OCI-M2 (cell line): ENCODE measurements at regions not wholly inside any gene's neighbourhood (a gene's known extent, or its start where the extent isn't known, plus 50 kb on each side); places are given as distances from the start of the nearest gene placed in this dataset.

Experiments
- DNase-seq: peaks from one replicate; lab custom pipeline; 2025; ENCODE audit not compliant: unreplicated experiment; lab: John Stamatoyannopoulos, UW

DNA sequence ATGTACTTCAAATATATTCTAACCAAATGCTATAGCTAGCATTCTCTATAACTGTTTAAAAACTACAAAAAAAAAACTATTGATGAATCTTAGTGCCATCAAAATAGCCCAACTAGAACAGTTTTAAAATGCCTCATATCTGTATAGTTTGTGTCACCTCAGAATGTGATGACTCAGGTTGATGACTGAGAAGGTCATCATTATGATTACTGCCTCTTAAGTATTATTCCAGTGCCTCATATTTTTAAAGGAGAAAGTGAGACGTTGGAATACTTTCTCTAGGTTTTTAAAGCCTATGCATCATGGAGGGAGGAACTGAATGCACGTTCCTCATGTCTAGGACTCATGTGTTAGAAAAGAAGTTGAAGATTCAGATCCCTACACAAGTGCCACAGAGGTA lies 88.2 kb downstream of the TMA16 start:
- DNase-seq: no peak

DNA sequence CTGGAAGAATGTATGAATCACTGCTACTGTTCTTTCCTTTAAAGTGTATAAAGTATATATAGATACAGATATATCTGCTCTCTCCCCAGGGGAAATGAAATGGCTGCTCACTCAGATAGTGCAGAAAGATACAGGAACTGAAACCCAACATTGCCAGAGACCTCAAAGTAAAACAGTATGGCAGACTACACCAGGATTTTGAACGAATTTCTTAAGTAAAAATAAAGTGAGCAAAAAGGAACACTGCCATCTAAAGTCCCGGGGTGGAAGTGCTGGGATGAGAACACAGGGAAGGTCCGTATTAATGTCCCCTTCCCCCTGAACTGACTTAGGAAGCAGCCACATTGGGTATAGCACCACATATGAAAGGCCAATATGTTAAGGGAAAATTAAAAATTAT lies 93.4 kb downstream of the TMA16 start:
- no peak for DNase-seq

GRCh38 chr4:163588532-163588931 lies 94.0 kb downstream of the TMA16 start:
- DNase-seq: no peak

- no peak for DNase-seq
Measured at GRCh38 chr4:163590103-163590502, 95.6 kb downstream of the TMA16 start.

- DNase-seq: no peak
Measured at GRCh38 chr4:163590619-163591264, 96.3 kb downstream of the TMA16 start.

DNA sequence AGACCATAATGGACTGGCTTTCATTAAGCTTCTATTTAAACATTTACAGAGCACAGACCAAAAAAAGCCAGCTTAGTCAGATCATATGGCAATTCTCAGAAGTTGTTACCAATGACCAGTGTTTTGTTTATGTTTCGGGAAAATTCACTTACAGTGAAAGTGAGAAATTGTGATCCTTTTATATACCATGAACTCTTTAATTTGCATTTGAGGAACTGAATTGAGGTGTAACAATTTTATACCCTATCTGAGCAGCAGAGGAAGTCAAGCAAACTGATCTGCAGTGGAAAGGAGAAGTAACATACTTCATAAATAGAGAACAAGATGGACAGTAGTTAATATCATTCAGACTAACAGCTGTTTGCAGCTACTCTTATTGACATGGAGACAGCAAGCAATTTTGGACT lies 97.1 kb downstream of the TMA16 start:
- no peak for DNase-seq

DNA sequence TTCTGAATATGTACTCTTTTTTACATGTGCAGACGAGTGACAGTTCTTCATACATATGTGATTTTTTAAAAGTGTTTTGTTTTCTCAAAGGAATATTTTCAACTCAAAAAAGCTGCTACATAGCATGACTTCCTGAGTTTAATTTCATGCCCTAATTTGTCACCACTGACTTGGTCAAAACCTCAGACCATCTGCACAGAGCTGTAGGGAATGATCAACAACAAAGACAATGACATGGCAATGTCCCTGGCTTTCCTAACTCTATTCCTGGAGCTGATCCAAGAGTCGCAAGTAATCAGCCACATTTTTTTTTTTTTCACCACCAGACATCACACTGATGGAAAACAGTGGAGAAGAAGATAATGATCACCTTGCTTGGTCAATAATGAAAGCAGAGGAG lies 97.7 kb downstream of the TMA16 start:
- DNase-seq: no peak

DNA sequence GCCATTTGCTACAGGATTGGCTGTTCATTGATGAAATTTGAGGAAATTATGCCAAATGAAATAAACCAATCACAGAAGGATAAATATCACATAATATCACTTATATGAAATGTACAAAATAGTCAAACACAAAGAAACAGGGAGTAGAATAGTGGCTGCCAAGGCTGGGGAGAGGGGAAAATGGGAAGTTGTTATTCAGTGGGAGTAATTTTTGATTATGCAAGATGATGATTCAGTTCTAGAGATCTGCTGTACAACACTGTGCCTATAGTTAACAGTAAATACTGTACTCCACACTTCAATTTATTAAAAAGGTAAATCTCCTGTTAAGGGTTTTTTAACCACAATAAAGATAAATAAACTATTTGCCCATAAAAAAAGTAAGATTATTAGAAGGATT lies 101.1 kb downstream of the TMA16 start:
- no peak for DNase-seq

GRCh38 chr4:163598028-163598427 lies 103.5 kb downstream of the TMA16 start:
- no peak for DNase-seq

- DNase-seq: no peak
Measured at GRCh38 chr4:163598489-163598888, 104.0 kb downstream of the TMA16 start.

DNA sequence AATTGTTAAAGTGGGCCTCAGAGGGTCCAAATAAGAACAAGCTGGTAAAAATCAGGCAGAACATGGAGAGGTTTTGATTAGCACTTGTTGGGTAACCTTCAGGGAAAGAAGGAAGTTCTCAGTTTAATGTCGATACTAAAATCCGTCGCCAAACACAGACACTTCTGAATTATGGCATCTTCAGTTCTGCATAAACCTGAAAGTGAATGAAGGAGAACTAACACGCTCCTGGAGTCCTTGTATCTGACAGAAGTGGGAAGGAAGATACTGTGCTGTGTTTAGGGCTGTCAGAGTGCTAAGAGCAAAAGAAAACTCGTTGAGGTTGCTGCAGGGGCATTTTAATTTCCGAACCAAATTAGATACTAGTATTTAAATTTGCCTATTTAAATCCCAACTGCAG lies 106.2 kb downstream of the TMA16 start:
- DNase-seq: no peak

- no peak for DNase-seq
Measured at GRCh38 chr4:163603257-163603656, 108.8 kb downstream of the TMA16 start.

DNA sequence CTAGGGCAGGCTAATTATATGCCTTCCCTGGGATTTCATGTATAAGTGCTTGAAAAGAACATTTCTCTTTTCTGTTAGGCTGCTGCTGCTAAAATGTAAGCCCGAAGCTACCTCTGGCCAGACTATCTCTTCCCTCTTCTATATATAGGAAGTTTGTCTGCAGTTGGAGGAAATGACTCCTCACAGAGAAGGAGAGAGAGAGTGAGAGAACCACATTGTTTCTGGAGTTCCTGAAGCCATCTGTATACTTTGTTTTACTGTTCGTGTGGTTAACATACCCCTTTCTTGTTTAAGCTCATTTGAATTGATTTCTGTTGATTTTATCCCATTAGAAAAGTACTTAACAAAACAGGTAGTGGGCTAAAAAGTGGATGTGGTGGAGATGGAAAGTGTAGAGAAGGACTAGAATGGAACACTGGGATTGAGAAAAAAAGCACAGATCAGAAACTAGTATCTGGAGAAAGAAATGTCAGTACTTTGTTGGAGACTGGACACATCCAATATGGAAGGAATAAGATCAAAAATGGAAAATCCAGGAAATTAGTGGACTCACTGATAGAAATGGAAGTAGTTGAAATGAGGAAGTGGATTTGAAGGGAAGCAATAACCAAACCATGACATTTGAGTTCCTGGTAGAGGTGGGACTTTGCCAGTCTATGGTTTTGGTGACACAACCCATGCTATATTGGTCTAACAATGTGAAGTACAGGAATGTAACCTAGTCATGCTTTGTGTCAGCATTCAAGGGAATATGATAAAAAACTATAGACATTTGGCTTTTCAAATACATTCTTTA lies 112.6 kb downstream of the TMA16 start:
- DNase-seq: no peak

DNA sequence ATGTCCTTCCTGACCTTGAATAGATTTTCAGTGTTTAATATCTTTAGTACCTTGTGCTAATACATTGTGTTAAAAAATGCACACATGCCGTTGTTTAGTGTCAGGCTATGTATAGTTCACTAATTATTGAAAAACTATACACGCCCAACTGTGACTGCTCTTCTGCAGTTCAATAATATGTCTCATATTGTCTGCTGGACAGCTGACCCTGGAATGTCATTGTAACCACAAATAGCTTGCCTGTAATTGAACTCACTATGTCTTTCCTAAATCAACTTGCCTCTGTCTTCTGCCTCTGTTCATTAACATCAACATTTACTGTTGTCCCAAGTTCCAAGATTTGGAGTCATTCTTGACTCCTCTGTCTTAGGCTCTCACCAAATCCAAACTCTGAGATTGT lies 114.5 kb downstream of the TMA16 start:
- DNase-seq: no peak

DNA sequence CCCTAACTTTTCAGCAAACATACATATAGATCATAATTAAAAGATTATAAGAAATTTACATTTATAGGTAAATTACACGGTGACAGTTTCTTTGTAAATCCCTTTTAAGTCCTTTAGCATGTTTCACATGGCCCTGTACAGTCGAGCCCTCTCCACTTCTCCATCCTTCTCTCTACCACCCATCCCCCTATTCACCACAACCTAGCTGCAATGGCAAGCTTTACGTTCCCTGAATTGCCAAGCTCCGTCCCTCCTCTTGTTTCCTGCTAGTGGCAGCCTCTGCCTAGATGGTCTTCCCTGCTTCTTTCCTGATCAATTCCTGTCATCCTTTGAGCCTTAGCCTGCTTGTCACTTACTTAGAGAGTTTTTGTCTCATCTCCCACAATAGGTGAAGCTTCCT lies 116.2 kb downstream of the TMA16 start:
- no peak for DNase-seq

DNA sequence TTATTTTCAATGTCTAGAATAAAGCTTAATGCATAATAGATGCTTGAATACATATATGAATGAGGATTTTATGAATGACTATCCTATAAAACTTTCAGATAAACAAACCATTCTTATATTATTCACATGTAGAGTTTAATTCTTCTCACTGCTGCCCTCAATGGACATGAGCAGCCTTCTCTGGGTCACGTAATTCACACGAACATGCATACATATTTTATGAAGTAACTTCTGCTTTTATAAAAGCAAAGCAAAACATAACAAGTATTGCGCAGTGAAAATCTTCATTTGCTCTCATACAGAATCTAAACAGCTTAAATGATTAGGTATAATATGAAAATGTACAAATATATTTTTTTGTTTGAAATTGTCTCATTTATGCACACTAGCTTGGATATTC lies 116.7 kb downstream of the TMA16 start:
- DNase-seq: no peak

- DNase-seq: no peak
Measured at GRCh38 chr4:163611784-163612445, 117.4 kb downstream of the TMA16 start.

DNA sequence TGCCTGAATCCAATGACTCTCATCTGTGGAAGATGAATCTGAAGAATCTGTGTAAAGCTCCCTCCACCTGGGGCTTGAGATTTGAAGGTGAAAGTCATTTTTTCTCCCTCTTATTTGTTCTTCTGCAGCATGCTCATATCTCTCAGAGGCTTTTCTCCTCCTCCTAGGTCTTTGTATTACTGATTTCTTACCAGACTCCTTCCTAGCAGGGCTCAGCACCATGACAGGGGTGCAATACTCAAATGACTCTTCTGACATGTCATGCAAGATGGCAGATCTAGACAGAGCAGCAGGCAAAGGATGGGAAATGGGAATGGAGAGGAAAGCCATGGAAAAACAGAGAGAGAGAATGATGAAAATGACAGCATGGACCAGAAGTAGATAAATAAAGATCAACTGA lies 118.3 kb downstream of the TMA16 start:
- no peak for DNase-seq

- no peak for DNase-seq
Measured at GRCh38 chr4:163613383-163613782, 118.9 kb downstream of the TMA16 start.

- no peak for DNase-seq
Measured at GRCh38 chr4:163614866-163615265, 120.4 kb downstream of the TMA16 start.

DNA sequence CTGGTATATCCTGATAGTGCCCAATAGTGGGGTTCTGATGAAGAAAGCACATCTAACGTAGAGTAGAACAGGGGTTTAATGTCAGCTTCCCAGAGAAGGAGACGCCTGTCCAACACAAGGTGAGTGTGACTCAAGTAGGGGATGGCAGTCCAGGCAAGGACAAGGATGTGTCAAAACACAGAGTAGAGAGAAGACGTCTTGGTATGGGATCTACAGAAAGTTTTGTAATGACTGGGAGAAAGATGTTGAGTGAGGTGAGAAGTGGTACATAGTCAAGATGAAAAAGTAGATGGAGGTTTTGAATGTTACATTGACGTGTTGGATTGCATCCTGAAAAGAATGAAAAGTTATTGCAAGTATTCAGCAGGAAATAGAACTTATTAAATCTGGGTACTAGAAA lies 124.4 kb downstream of the TMA16 start:
- DNase-seq: no peak

GRCh38 chr4:163620738-163621137 lies 126.2 kb downstream of the TMA16 start:
- no peak for DNase-seq
